ENCODE measurements at regions not wholly inside any gene's neighbourhood (a gene's known extent, or its start where the extent isn't known, plus 50 kb on each side); places are given as distances from the start of the nearest gene placed in this dataset.
"Not testable (repeated sequence)": the region's sequence is repeated elsewhere in the genome, so short reads cannot be mapped to it uniquely, and the experiment has no call there.

DNA sequence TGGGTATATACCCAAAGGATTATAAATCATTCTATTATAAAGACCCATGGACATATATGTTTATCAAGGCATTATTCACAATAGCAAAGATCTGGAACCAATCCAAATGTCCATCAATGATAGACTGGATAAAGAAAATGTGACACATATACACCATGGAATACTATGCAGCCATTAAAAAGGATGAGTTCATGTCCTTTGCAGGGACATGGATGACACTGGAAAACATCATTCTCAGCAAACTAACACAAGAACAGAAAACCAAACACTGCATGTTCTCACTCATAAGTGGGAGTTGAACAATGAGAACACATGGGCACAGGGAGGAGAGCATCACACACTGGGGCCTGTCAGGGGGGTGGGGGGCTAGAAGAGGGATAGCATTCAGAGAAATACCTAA is 136.9 kb upstream of the ST8SIA4 start:
- TF ChIP-seq POLR2AphosphoS5 (IDR thresholded peaks at IDR 0.05; ENCODE audit: low read depth, low read length); TAF1 (IDR thresholded peaks at IDR 0.05; ENCODE audit: low read depth, low read length); POLR2A (IDR thresholded peaks at IDR 0.05; ENCODE audit: low read depth, low read length); SPI1 (IDR thresholded peaks at IDR 0.05; ENCODE audit: low read depth, low read length); PAX5 (IDR thresholded peaks at IDR 0.05; ENCODE audit: insufficient read depth, low read length, severe bottlenecking): not testable (repeated sequence)
